Effector CD8-positive, alpha-beta T cell (primary cell): ENCODE measurements at regions not wholly inside any gene's neighbourhood (a gene's known extent, or its start where the extent isn't known, plus 50 kb on each side); places are given as distances from the start of the nearest gene placed in this dataset.

Experiments
- DNase-seq: peaks from one replicate; lab custom pipeline; 2025; lab: John Stamatoyannopoulos, UW

DNA sequence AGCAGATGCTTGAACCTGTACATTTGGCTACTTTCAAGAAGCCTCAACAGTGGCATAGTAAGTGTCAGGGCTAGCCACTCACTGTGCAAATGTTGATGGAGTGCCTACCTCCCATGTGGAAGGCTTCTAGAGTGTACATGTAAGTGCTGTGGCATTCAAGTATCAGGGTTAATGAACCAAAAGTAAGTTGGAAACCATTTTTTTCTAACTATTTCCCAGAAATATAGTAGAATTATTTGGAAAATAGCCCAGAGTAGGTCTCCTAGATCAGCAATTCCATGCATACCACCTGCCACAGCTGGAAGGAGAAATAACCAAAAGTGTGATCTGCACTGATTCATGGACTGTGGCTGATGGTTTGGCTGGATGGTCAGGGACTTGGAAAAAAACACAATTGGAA is 53.3 kb downstream of the FOXD1 start:
- DNase-seq = no peak

DNA sequence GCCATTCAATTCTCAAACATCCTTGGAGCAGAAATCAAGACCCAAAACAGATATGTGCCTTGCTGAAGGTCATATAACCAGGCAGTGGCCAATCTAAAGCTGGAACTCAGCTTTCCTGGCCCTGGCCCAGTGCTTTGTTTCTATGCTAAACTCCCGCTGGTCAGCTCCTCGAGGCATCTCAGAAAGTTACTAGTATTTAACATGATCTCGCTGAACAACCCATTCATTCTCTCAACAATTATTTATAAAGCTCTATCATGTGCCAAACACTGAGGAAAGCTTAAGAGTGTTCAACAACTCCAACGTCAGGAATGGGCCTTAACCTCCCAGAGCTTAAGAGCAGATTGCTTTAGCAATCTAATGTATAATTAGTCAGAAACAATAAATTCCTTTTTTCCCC is 54.0 kb downstream of the FOXD1 start:
- no peak for DNase-seq

DNA sequence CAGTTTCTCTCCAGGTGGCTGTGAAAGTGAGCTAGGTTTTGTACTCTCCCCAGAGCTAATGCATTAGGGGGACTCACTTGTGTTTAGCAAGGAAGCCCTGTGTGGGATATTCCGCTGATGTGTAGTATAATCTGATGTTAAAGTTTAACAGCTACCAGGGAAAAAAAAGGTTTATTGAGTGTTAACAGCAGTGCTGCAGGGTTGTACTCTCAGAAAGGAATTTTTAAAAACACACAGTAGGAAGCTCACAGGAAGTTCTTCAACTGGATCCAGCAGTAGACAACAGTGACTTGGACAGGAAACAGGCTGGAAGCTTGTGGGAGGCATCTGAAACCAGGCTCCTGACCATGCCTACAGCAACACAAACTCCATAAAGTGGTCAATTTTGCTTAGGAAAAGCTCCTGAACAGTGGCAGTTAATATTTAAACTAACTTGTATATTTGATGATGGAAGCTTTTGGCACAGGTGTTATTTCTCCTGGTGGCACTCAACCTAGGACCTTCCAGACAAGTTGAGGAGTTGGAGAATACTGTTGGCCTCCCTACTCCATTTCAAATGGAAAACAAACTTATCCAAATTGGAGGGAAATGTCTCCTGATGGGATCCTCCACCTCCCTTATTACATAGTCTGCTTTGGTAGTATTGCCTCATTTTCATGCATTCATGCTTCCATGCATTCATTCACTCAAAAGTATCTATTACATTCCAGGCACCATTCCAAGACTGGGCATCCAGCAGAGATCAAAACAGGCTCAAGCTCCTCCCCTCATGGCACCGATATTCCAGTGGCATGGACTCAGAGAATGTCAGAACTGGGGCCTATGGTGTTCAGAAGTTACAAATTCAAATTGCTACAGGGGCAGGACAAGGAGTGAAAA is 54.7 kb downstream of the FOXD1 start:
- DNase-seq = no peak

DNA sequence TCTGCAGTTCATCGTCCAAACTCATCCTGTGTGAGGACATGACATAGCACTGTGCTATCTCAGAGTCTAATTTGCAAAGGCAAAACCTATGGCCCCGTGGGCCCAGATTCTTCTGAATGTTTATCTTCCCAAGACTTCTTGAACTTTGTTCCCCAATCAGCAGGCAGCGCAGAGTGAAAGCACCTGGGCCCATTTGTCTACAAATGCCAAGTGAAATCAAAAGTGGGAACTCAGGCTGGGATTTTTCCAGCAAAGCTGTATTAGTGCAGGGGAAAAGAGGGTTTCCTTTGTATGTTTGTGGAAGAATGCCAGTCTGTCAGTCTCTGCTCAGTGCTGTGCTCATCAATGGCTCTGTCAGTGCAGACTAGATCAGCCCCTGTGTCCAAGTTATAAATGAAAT is 55.8 kb downstream of the FOXD1 start:
- no peak for DNase-seq

DNA sequence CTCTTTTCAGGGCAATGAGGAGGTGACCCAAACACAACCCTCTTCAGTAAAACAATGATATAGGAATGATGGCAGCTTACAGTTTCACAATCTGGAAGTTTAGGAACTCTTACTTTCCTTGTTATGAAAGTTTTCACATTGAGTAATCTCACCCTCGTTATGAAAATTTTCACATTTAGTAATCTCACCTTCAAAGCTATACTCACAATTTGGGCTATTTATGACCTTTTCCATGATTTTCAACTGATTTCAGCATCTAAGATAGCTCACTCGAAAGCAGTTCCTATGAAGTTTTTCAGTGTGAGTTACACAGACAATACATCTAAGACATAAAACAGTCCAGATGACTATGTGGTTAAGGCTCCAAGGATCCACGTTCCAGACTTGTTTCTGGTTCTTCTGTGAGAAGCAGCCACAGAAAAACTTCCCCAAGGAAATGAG is 57.1 kb downstream of the FOXD1 start:
- no peak for DNase-seq

DNA sequence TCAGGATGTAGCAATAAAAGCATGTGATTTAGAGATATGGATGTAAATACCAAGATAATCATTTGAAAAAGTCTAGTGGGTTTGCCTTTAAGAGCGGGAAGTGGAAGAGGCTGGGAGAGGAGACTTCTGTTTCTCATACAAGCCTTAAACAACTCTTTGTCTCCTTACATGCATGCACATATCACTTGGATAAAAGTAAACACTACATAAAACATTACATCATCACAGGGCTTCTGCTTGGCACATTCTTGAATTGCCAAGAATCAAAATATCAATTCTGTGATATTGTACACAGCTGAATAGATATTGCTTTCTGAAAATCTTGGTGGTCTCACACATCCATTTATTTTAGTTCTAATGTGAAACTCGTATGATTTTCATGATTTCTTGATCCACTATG is 57.6 kb downstream of the FOXD1 start:
- no peak for DNase-seq

DNA sequence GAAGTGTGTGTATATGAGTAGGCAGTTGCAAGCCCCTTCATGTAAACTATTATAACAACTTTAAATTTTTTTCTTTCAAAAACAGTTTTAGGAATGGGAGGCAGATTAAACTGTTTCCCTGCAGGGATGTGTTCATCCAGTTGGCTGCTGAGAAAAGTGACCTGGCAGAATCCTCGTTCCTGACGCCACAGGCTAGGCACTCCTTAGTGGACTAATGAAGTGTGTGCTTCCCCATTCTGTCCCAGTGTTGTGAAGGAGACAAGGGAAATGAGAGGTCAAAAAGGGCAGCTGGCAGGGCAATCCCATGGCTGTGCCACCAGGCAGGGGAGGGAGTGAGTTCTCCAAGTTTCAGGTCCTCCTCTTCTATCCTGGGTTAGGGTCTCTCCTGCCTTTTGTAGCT is 59.8 kb downstream of the FOXD1 start:
- no peak for DNase-seq

DNA sequence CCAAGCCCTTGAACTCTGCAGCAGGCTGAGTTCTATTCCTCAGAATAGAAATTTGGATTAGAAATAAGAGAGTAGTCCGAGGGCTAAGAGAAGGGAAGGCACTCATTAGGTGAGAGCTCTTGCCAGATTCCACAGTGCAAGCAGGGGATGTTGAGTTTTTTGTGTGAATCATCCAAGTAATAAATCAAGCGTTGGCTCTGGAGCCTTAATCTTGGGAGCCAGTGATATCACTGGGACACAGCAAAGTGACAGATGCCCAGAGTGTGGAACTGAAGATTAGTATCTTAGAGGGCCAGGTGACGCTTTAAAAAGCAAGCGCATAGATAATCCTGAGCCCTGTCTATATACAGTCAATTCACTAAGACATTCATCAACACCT is 60.3 kb downstream of the FOXD1 start:
- no peak for DNase-seq

DNA sequence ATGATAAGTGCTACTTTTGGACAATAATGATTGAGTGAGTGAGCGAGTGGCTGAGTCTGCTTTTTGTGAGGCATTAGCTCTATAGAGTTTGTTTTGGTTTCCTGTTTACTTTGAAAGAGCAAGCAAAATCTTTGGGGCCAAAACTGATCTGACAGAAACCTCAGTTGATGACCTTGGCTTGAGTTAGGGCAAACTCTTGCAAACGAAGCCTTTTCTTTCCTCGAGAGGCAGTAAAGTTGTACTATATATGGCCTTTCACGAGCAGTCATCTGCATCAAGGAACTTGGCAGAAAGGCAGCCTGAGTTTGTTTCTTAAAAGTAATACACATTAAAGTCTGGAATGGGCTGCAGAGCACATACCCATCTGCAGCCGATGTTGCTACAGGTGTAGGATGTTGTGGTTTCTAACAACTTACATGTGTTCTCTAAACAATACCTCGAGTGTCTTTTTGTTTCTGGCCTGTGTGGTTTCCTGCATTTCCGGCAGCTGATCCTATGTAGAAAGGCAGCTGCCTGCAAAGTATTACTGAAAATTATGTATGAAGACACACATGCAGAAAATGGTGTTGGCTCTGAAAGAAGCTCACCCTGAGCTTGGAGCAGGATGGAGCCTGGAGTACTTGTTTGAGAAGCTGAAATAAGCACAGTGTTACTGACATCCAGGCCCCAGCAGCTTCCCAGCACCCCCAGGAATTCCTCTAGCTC is 60.8 kb downstream of the FOXD1 start:
- DNase-seq = peak; percentile 15

DNA sequence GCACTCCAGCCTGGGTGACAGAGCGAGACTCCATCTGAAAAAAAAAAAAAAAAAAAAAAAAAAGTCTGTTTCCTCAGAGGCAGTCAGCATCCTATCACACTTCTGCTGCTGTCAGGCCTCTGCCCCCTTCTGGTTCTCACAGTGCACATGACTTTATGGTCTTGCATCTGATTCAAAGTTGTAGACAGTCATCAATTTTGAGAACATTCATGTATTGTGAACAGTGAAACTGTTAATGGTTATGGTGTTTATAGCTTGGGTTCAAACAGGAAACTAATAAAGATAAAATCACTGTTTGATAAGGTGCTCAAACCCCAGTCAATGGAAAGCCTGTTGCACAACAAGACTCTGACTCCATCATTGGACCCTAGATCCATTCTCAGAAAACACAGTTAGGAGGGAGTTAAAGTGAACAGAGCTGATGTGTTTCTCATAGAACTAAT is 61.4 kb downstream of the FOXD1 start:
- no peak for DNase-seq

DNA sequence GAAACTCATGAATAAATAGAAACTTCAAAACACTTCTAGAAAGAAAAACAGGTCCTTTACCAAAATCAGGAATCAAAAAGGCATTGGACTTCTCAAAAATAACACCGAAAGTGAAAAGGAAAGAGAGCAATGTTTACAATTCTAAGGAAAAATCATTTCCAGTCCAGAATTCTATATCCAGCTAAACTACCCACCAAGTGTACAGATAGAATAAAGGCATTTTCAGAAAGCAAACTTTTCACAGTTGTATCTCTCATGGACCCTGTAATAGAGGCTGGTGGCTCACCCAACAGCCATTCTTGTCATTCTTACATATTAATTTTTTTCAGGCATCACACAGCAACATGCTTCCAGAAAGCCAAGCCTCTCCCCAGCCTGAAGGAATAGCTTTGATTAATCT is 63.7 kb downstream of the FOXD1 start:
- no peak for DNase-seq

DNA sequence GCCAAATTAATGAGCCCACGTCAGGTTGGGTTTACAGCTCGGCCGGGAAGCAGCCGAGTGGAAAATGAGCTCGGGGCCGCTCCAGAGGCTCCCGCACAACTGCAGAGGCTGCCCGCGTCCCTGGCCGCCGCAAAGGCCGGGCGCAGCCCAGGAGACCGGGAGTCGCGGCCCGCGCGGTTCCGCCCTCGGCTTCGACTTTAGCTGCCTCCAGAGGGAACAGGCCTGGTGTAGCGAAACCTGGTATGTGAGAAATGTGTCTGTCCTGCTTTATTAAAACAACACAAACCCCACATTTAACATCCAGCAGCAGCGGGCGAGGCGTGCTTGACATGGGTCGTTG is 66.2 kb downstream of the FOXD1 start:
- no peak for DNase-seq

DNA sequence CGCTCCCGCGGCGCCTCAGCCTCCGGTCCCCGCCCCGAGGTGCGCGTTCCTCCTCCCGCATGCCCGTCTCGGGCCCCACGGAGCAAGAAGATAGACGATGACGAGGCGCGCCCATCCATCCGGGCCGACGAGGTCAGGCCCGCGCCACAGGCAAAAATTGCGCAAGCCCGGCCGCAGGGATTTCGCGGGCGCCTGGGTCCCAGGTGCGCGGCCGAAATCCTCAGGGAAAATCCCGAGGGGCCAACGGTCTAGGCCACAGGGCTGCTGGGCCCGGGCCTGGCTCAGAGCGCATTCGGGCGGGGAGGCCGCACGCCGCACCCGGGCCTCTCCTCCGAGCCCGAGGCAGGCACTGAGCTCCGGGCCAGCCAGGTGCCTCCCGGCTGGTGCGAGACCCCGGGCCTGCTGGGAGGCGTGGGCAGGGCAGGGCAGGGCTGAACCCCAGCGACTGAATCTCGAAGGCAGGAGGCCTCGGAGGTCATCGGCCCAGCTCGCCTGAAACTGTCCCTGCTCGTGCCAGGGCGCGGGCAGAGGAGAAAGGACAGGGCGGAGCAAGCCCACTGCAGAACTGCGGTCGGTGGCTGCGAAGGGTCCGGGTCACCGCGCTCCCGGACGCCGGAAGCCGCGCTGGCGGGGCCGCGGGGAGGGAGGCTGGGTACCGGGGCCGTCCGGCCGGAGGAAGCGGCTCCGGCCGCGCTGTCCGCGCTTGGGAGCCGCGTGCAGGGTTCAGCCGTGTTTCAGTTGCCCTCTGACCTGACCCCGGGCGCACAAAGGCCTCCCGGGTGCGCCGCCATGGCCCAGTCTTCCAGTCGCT is 66.8 kb downstream of the FOXD1 start:
- no peak for DNase-seq

DNA sequence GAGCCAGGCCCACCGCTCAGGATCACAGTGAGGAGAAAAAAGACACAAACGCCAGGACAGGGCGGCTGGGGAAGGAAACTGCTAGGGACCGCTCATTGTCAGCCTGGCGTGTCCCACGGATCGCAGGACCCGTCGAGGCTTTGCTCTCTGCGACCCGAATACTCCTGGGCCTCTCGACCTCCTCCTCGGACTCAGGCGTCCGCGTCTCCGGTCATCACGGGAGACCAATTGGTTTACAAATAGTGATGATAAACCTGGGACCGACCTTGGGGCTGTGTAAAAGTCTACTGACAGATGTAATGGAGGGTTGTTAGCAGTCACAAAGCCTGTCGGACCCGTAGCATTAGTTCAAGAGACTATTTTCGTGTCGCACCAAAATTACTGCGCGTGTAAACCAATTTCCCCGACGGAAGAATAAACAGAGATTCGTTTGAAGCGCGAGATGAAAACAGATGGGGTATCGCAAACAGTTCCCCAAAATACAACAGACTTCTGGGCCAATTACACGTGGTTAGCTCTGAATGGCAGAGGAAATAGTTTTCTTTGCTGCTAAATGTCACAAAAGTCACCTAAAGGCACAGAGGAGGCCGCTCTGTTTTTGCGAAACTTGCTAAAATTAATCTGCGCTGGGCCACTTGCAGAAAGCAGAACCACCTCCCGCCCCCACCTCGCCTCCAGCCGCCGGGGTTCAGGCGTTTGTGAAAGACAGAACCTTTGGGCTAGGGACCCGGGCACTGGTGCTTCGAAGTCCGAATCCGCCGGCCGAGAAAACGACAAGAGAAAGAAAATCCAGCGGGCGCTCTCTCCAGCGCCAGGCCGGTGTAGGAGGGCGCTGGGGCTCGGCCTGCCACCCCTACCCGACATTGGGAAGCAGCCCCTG is 67.6 kb downstream of the FOXD1 start:
- no peak for DNase-seq

DNA sequence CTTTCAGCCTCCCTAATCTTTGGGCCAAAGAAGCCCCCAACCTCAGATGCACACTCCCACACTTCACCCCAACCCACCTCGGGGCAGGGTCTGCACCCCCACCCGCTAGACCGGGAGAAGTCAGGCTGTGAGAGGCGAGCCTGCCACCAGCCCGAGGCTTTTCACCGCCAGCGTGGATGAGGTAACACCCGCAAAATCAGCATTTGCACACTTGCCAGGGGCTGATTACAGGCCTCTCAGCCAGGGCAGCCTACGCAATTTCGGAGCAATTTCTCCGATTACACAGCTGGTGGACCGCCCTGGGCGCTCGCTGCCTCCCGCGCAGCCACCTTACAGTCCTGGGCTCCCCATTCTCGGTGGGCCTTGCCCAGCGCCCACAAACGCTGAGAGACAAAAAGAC is 68.5 kb downstream of the FOXD1 start:
- no peak for DNase-seq

DNA sequence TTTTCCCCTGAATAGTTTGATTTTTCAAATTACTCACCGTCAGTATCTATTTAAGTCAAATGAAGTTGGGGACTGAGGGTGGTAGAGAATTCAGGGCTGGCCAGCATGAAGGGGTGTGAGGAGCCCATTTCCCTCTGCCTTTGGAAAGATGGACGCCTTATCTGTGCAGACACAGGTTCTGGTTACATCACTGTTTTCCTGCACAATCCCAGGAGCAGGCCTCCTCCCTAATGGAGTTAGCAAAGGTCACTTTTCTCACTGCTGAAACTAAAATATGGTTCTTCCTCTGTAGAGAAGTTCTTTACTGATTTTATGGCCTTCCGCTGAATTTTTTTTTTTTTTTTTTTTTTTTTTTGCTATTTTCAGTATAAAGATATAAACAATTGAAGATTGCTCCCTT is 69.1 kb downstream of the FOXD1 start:
- DNase-seq = no peak

DNA sequence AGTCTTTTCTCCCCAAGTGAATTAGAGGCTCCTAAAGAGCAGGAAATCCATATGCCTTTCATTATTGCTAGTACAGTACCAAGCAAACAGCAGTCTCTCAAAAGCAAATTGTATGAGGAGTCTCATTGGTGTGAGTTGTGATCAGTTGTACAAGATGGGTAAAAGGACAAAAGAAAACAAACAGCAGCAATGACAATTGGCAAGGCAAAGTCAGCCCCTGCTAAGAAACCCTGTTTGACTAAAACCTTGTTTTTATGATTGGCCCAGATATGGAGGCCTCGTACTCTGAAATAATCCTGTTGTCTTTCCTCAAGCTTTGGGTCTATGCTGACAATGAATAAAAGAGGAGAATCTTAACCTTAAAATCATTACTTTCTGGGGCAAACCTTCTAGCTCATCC is 69.8 kb downstream of the FOXD1 start:
- DNase-seq = no peak

DNA sequence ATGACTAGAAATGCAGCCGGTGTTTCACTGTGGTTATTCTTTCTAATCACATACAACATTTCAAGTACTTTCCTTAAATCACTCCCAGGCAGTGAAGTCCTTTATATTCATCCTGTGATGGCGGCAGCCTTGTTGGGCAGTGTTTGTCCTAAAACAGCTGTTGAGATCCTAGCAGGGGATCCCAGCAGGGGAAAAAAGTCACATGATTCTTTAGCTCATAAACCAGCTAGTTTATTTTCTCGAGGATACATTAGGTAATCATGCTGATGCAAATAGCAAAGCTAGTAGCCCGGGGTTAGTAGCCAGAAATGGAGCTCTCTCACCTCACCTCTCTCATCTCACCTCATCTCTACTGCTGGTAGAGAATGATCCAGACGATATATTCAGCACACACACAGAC is 70.5 kb downstream of the FOXD1 start:
- no peak for DNase-seq

DNA sequence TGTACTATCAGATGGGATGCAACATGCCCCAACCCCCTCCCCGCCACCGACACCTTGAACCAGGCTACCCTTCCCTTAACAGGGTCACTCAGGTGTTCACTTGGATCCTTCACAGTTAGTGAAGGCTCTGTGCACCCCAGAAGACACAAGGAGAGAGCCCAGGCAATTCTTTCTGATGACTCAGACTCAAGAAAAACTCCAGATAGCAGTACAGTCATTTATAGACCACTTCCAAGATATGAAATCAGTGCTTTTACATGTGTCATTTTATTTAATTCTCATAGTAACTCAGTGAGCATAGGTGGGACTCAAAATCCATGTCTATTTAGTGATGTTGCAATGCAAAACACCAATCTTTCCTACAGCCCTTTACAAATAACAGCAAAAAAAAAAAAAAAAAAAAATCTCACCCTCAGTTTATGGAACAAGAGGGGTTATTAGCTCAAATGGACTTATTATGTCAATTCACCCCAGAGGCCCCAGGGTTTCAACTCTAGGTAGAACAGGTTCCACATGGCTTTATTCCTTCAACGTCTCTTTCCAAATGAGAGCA is 71.9 kb downstream of the FOXD1 start:
- DNase-seq = no peak

DNA sequence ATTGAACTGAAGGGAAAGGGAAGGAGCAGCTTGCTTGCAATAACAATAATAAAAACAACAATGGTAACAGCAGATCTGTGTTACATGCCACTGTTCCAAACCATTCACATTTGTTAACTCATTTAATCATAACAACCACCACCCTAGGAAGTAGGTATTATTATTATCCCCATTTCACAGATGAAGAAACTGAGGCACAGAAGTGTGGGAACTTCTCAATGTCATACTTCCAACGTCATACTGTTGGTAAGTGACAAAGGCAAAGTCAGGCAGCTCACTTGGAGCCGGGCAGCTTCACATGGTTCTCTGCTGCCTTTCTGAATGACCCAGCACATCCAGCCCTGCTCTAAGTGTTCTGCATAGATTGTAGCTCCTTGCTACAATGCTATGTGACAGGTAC is 72.6 kb downstream of the FOXD1 start:
- no peak for DNase-seq

DNA sequence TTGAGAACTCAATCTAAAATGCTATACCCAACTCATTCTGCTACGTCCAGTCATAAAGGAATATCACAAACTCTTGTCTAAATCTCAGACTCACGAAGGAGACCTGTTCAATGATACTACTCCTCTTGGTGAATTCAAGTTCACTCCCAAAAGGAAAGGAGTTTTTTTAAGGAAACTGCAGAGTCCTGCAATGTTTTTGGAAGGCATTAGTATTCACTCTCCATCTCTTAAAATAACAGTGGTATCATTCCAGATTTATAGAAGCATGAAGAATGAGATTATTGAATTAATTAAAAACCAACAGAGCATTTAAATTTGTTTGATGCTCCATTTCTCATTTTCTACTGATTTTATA is 73.4 kb downstream of the FOXD1 start:
- no peak for DNase-seq
